ENCODE measurements at regions not wholly inside any gene's neighbourhood (a gene's known extent, or its start where the extent isn't known, plus 50 kb on each side); places are given as distances from the start of the nearest gene placed in this dataset.
"Not testable (repeated sequence)": the region's sequence is repeated elsewhere in the genome, so short reads cannot be mapped to it uniquely, and the experiment has no call there.

DNA sequence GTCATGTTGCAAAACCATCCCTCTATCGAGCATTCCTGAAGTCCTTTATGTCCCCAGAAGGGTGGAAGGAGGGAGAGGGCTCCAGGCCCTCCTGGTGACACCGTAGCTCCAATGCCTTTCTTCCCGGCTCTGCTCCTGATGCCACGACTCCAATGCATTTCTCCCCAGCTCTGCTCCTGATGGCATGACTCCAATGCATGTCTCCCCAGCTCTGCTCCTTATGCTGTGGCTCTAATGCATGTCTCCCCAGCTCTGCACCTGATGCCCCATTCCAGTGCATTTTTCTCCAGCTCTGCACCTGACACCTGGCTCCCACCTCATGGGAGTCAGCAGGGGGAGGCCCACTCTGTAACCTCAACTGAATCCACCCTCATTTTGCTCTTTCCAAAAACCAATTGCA is 153.0 kb upstream of the SALL3 start:
- no peaks in the 10 kb centered on the region for H3K27me3 ChIP-seq
- no peak overlapping the region for H3K4me3 ChIP-seq
- TF ChIP-seq, protein P1, sequence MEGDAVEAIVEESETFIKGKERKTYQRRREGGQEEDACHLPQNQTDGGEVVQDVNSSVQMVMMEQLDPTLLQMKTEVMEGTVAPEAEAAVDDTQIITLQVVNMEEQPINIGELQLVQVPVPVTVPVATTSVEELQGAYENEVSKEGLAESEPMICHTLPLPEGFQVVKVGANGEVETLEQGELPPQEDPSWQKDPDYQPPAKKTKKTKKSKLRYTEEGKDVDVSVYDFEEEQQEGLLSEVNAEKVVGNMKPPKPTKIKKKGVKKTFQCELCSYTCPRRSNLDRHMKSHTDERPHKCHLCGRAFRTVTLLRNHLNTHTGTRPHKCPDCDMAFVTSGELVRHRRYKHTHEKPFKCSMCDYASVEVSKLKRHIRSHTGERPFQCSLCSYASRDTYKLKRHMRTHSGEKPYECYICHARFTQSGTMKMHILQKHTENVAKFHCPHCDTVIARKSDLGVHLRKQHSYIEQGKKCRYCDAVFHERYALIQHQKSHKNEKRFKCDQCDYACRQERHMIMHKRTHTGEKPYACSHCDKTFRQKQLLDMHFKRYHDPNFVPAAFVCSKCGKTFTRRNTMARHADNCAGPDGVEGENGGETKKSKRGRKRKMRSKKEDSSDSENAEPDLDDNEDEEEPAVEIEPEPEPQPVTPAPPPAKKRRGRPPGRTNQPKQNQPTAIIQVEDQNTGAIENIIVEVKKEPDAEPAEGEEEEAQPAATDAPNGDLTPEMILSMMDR (IDR thresholded peaks at IDR 0.05): no peak
- H3K36me3 ChIP-seq: no peaks in the 10 kb centered on the region
- no peaks in the 10 kb centered on the region for H3K4me1 ChIP-seq
- intact Hi-C loops (cut with DNase I; ENCODE audit: low total_unique reads): no loop called here
- H3K9me3 ChIP-seq: no peaks in the 10 kb centered on the region
- DNase-seq: no peak
- H3K27ac ChIP-seq: no peak overlapping the region

DNA sequence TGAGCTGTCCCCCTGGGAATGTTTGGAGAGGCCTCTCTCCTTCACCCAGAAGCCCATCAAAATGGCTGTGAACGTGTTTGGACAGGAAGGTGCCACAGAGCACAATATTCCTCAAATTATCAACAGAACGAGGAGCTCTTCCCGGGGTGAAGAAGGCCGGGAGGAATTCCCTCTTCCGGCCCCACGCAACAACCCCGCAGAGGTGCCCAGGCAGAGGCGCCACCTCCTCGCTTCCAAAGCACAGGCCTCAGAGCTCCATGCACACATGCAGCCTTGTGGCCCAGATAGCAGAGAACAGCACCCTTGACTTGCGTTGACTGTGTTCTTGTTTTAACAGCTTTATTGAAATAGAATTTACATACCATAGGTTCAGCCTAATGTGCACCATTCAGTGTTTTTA is 152.5 kb upstream of the SALL3 start:
- Histone ChIP-seq H3K27me3 (no peaks in the 10 kb centered on the region), H3K4me3 (no peak overlapping the region), H3K4me1 (no peaks in the 10 kb centered on the region), H3K27ac (no peak overlapping the region), H3K9me3 (no peaks in the 10 kb centered on the region), H3K36me3 (no peaks in the 10 kb centered on the region)
- TF ChIP-seq, protein P1 (IDR thresholded peaks at IDR 0.05): no peak
- DNase-seq: no peak
- intact Hi-C loops (cut with DNase I; ENCODE audit: low total_unique reads): no loop called here

- no peaks in the 10 kb centered on the region for H3K4me1 ChIP-seq
- H3K4me3 ChIP-seq: no peak overlapping the region
- H3K36me3 ChIP-seq: no peaks in the 10 kb centered on the region
- peaks cover 0 to 1% of the 10 kb centered on the region in 2 donors for H3K27me3 ChIP-seq
- H3K27ac ChIP-seq: no peak overlapping the region
- no peaks in the 10 kb centered on the region for H3K9me3 ChIP-seq
- TF ChIP-seq, protein P1 (IDR thresholded peaks at IDR 0.05): no peak
- intact Hi-C loops (cut with DNase I; ENCODE audit: low total_unique reads): no loop called here
- no peak for DNase-seq
These were observed 151.5 kb upstream of the SALL3 start for GRCh38 chr18:78828131-78828530.

DNA sequence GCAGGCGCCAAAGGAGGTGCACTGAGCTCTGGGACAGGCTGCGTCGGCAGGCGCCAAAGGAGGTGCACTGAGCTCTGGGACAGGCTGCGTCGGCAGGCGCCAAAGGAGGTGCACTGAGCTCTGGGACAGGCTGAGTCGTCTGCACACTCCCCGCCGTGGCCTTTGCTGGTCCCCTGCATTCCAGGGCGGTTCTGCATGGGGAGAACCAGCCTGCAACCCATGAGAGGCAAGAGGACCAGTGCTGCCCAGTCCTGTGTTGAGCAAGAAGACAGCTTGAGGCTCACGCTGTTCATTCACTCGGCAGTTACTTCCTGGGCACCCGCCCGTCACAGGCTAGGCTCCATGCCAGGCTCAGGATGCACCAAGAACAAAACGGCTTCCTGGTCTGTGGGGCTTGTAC is 150.6 kb upstream of the SALL3 start:
- H3K27me3 ChIP-seq; intact Hi-C loops (cut with DNase I; ENCODE audit: low total_unique reads); DNase-seq: not testable (repeated sequence)

DNA sequence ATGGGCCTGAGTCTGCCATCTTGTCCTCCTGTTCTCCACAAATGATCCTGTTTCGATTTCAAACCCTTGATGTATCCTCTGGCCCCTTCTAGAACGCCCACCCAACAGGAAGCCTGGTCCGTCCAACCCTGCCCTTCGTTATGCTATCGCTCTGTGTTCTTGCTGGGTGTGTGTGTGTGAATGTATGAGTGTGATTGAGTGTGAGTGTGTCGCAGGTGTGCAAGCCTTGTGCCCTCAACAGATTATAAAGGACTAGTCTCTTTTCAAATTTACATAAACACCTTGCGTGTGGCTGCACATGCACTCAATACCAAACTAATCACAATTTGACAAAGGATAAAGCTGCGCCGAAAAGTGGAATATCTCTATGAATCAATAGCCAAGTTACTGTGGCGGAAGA is 149.5 kb upstream of the SALL3 start:
- Histone ChIP-seq H3K27ac (no peak overlapping the region), H3K4me1 (no peaks in the 10 kb centered on the region), H3K9me3 (no peaks in the 10 kb centered on the region), H3K4me3 (no peak overlapping the region), H3K27me3 (peaks cover 0 to 3% of the 10 kb centered on the region in 2 donors), H3K36me3 (no peaks in the 10 kb centered on the region)
- no peak for DNase-seq
- intact Hi-C loops (cut with DNase I; ENCODE audit: low total_unique reads): no loop called here
- TF ChIP-seq, protein P1 (IDR thresholded peaks at IDR 0.05): no peak

More for the DNA sequence above, 150.6 kb upstream of the SALL3 start:
- H3K9me3 ChIP-seq, H3K4me1 ChIP-seq, H3K27ac ChIP-seq, H3K4me3 ChIP-seq, H3K36me3 ChIP-seq: not testable (repeated sequence)

GRCh38 chr18:78830826-78831225 is 148.8 kb upstream of the SALL3 start:
- Histone ChIP-seq H3K27ac (no peak overlapping the region), H3K4me3 (no peak overlapping the region), H3K9me3 (no peaks in the 10 kb centered on the region), H3K4me1 (no peaks in the 10 kb centered on the region), H3K36me3 (no peaks in the 10 kb centered on the region), H3K27me3 (peaks cover 0 to 3% of the 10 kb centered on the region in 2 donors)
- intact Hi-C loops (cut with DNase I; ENCODE audit: low total_unique reads): no loop called here
- no peak for DNase-seq
- TF ChIP-seq, protein P1 (IDR thresholded peaks at IDR 0.05): no peak
